AG04449 (cell line): ENCODE measurements at regions not wholly inside any gene's neighbourhood (a gene's known extent, or its start where the extent isn't known, plus 50 kb on each side); places are given as distances from the start of the nearest gene placed in this dataset.

ENCODE experiments used
- CTCF ChIA-PET: fragments of 350-600 bp; formaldehyde crosslinking; extraction: SDS; loops from one replicate; lab custom pipeline; 2021; ENCODE audit warnings: antibody characterized with exemption; lab: Yijun Ruan, JAX
- POLR2A ChIA-PET: fragments of 400-600, 350-600 bp; formaldehyde crosslinking; extraction: SDS; loops from one replicate; lab custom pipeline; 2020; ENCODE audit warnings: antibody characterized with exemption, inconsistent platforms; lab: Yijun Ruan, JAX
- DNase-seq: peaks from one replicate; pipeline ENCODE4 v3.0.0-alpha.2; 2010; ENCODE audit warnings: low read depth, low spot score
- H3K4me3 ChIP-seq: 2 replicates; pipeline ENCODE4 v1.5.1; 2011; ENCODE audit warnings: low read depth, mild to moderate bottlenecking, control low read depth, low read length
- CTCF ChIP-seq: IDR thresholded peaks from one replicate; pipeline ENCODE4 v1.5.1; 2011; ENCODE audit warnings: mild to moderate bottlenecking, moderate library complexity, low read length, control low read depth, inconsistent platforms; ENCODE audit not compliant: insufficient read depth; ENCODE audit errors: missing control alignments

GRCh38 chr6:164018133-164018532 is 603.6 kb downstream of the QKI start:
- DNase-seq, result no peak
- no peak for TF ChIP-seq CTCF
- ChIA-PET POLR2A (no interaction called here), CTCF (no interaction called here)
- H3K4me3 ChIP-seq, result no peak overlapping the region

- DNase-seq, result no peak
- ChIA-PET POLR2A (no interaction called here), CTCF (no interaction called here)
- no peak overlapping the region for H3K4me3 ChIP-seq
- TF ChIP-seq CTCF, result no peak
These were observed 601.5 kb downstream of the QKI start for GRCh38 chr6:164016056-164016455.

GRCh38 chr6:164015088-164015484 is 600.6 kb downstream of the QKI start:
- ChIA-PET CTCF (no interaction called here), POLR2A (no interaction called here)
- H3K4me3 ChIP-seq, result no peak overlapping the region
- DNase-seq, result no peak
- TF ChIP-seq CTCF, result no peak

GRCh38 chr6:164014346-164015087 is 600.0 kb downstream of the QKI start:
- ChIA-PET CTCF (no interaction called here), POLR2A (no interaction called here)
- no peak for DNase-seq
- no peak for TF ChIP-seq CTCF
- no peak overlapping the region for H3K4me3 ChIP-seq

- no peak for DNase-seq
- POLR2A ChIA-PET, result no interaction called here
These were observed 599.1 kb downstream of the QKI start for GRCh38 chr6:164013480-164014208.

More at GRCh38 chr6:164013480-164014208, 599.1 kb downstream of the QKI start:
- CTCF ChIA-PET, result no interaction called here
- no peak for TF ChIP-seq CTCF
- H3K4me3 ChIP-seq, result no peak overlapping the region
